D721Med (cell line): ENCODE measurements at regions not wholly inside any gene's neighbourhood (a gene's known extent, or its start where the extent isn't known, plus 50 kb on each side); places are given as distances from the start of the nearest gene placed in this dataset.

ENCODE experiments used
- DNase-seq: peaks from one replicate; pipeline ENCODE4 v3.0.0; 2011; ENCODE audit warnings: low spot score; ENCODE audit not compliant: insufficient read length
- FAIRE-seq: peaks from 2 replicates; lab custom pipeline; 2011; peaks lifted over from hg19 to GRCh38; lab: Jason Lieb, UNC
- CTCF ChIP-seq: IDR thresholded peaks from 2 replicates; pipeline ENCODE4 v1.5.1; 2012; ENCODE audit warnings: mild to moderate bottlenecking, control low read depth; ENCODE audit not compliant: insufficient read depth; ENCODE audit errors: missing control alignments

GRCh38 chr10:107232013-107232412, 67.5 kb upstream of the SORCS1 start:
- TF ChIP-seq CTCF = no peak
- DNase-seq (no peak), FAIRE-seq (no peak)

GRCh38 chr10:107230887-107231286, 66.4 kb upstream of the SORCS1 start:
- no peak for FAIRE-seq
- DNase-seq = no peak
- no peak for TF ChIP-seq CTCF

- FAIRE-seq (no peak), DNase-seq (no peak)
- no peak for TF ChIP-seq CTCF
These were observed 51.2 kb upstream of the SORCS1 start for GRCh38 chr10:107215681-107216080.
